Right atrium auricular region (tissue), 2 donors: ENCODE measurements at regions not wholly inside any gene's neighbourhood (a gene's known extent, or its start where the extent isn't known, plus 50 kb on each side); places are given as distances from the start of the nearest gene placed in this dataset.

Experiments
- DNase-seq: peaks from one replicate; pipeline ENCODE4 v3.0.0-alpha.2; 2019; ENCODE audit warnings: low spot score
- H3K27ac ChIP-seq, 2 donors: fragments of 200-600 bp; sonication (generic); 1 replicate in 1 of 2; 2 replicates in 1 of 2; pipeline ENCODE4 v1.5.1; 2016 to 2019
- H3K27me3 ChIP-seq, 2 donors: fragments of 200-600 bp; sonication (generic); one replicate each; pipeline versions ENCODE4 v1.5.1 to v1.6.0; 2017 to 2019
- H3K36me3 ChIP-seq: fragments of 200-600 bp; sonication (generic); one replicate; pipeline ENCODE4 v1.5.1; 2016
- H3K4me1 ChIP-seq, 2 donors: fragments of 200-600 bp; sonication (generic); one replicate each; pipeline versions ENCODE4 v1.5.1 to v1.6.0; 2017 to 2019
- H3K4me3 ChIP-seq, 2 donors: fragments of 200-600 bp; sonication (generic); 1 replicate in 1 of 2; 2 replicates in 1 of 2; pipeline ENCODE4 v1.5.1; 2017 to 2019; ENCODE audit warnings: mild to moderate bottlenecking in 1 of 2, moderate library complexity in 1 of 2
- H3K9me3 ChIP-seq, 2 donors: fragments of 200-600 bp; sonication (generic); one replicate each; pipeline ENCODE4 v1.5.1; 2019
- CTCF ChIP-seq, 2 donors: fragments of 200-600 bp; sonication (generic); IDR thresholded peaks; one replicate each; pipeline ENCODE4 v1.5.1; 2019; ENCODE audit warnings: antibody characterized with exemption in 2 of 2

- Histone ChIP-seq H3K4me3 (no peak overlapping the region), H3K9me3 (no peaks in the 10 kb centered on the region), H3K27me3 (no peaks in the 10 kb centered on the region), H3K36me3 (no peaks in the 10 kb centered on the region), H3K27ac (no peak overlapping the region), H3K4me1 (no peaks in the 10 kb centered on the region)
- no peak for DNase-seq
- TF ChIP-seq CTCF (IDR thresholded peaks at IDR 0.05) = no peak
Observed at GRCh38 chr6:92196325-92196724, 1223.0 kb downstream of the EPHA7 start.

- Histone ChIP-seq H3K27ac (no peak overlapping the region), H3K4me3 (no peak overlapping the region), H3K36me3 (no peaks in the 10 kb centered on the region), H3K27me3 (no peaks in the 10 kb centered on the region), H3K9me3 (no peaks in the 10 kb centered on the region), H3K4me1 (no peaks in the 10 kb centered on the region)
- no peak for TF ChIP-seq CTCF (IDR thresholded peaks at IDR 0.05)
- no peak for DNase-seq
Observed at GRCh38 chr6:92195796-92196195, 1223.6 kb downstream of the EPHA7 start.

- no peaks in the 10 kb centered on the region for H3K27me3 ChIP-seq
- no peaks in the 10 kb centered on the region for H3K9me3 ChIP-seq
- no peaks in the 10 kb centered on the region for H3K4me1 ChIP-seq
- H3K4me3 ChIP-seq = no peak overlapping the region
- TF ChIP-seq CTCF (IDR thresholded peaks at IDR 0.05) = no peak
- DNase-seq = no peak
- H3K27ac ChIP-seq = no peak overlapping the region
- H3K36me3 ChIP-seq = no peaks in the 10 kb centered on the region
Observed at GRCh38 chr6:92188016-92188415, 1231.3 kb downstream of the EPHA7 start.

GRCh38 chr6:92184933-92185332, 1234.4 kb downstream of the EPHA7 start:
- H3K4me1 ChIP-seq = no peaks in the 10 kb centered on the region
- no peaks in the 10 kb centered on the region for H3K9me3 ChIP-seq
- H3K36me3 ChIP-seq = no peaks in the 10 kb centered on the region
- no peak overlapping the region for H3K27ac ChIP-seq
- DNase-seq = no peak
- no peaks in the 10 kb centered on the region for H3K27me3 ChIP-seq
- no peak overlapping the region for H3K4me3 ChIP-seq
- TF ChIP-seq CTCF (IDR thresholded peaks at IDR 0.05) = no peak

- Histone ChIP-seq H3K27me3 (no peaks in the 10 kb centered on the region), H3K27ac (no peak overlapping the region), H3K9me3 (no peaks in the 10 kb centered on the region), H3K36me3 (no peaks in the 10 kb centered on the region), H3K4me3 (no peak overlapping the region), H3K4me1 (no peaks in the 10 kb centered on the region)
- no peak for DNase-seq
- TF ChIP-seq CTCF (IDR thresholded peaks at IDR 0.05) = no peak
Observed at GRCh38 chr6:92181347-92181746, 1238.0 kb downstream of the EPHA7 start.

GRCh38 chr6:92180090-92180489, 1239.3 kb downstream of the EPHA7 start:
- H3K4me3 ChIP-seq = no peak overlapping the region
- no peaks in the 10 kb centered on the region for H3K36me3 ChIP-seq
- H3K4me1 ChIP-seq = no peaks in the 10 kb centered on the region
- DNase-seq = no peak
- no peaks in the 10 kb centered on the region for H3K9me3 ChIP-seq
- H3K27ac ChIP-seq = no peak overlapping the region
- H3K27me3 ChIP-seq = no peaks in the 10 kb centered on the region
- no peak for TF ChIP-seq CTCF (IDR thresholded peaks at IDR 0.05)
